ENCODE measurements at regions not wholly inside any gene's neighbourhood (a gene's known extent, or its start where the extent isn't known, plus 50 kb on each side); places are given as distances from the start of the nearest gene placed in this dataset.

GRCh38 chr7:97495487-97495886, 236.4 kb upstream of the TAC1 start:
- Mint-ChIP-seq H3K36me3 (ENCODE audit: low read depth, unreplicated experiment) (no peaks in the 10 kb centered on the region), H3K27ac (ENCODE audit: unreplicated experiment) (no peak overlapping the region), H3K4me1 (ENCODE audit: unreplicated experiment) (no peaks in the 10 kb centered on the region), H3K4me3 (ENCODE audit: unreplicated experiment) (no peak overlapping the region), H3K27me3 (ENCODE audit: unreplicated experiment) (peaks cover 5% of the 10 kb centered on the region), H3K9me3 (ENCODE audit: unreplicated experiment) (no peaks in the 10 kb centered on the region)
- TF ChIP-seq, protein P1, sequence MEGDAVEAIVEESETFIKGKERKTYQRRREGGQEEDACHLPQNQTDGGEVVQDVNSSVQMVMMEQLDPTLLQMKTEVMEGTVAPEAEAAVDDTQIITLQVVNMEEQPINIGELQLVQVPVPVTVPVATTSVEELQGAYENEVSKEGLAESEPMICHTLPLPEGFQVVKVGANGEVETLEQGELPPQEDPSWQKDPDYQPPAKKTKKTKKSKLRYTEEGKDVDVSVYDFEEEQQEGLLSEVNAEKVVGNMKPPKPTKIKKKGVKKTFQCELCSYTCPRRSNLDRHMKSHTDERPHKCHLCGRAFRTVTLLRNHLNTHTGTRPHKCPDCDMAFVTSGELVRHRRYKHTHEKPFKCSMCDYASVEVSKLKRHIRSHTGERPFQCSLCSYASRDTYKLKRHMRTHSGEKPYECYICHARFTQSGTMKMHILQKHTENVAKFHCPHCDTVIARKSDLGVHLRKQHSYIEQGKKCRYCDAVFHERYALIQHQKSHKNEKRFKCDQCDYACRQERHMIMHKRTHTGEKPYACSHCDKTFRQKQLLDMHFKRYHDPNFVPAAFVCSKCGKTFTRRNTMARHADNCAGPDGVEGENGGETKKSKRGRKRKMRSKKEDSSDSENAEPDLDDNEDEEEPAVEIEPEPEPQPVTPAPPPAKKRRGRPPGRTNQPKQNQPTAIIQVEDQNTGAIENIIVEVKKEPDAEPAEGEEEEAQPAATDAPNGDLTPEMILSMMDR (IDR thresholded peaks at IDR 0.05; ENCODE audit: unreplicated experiment) = no peak
- no peak for DNase-seq (ENCODE audit: low spot score)

DNA sequence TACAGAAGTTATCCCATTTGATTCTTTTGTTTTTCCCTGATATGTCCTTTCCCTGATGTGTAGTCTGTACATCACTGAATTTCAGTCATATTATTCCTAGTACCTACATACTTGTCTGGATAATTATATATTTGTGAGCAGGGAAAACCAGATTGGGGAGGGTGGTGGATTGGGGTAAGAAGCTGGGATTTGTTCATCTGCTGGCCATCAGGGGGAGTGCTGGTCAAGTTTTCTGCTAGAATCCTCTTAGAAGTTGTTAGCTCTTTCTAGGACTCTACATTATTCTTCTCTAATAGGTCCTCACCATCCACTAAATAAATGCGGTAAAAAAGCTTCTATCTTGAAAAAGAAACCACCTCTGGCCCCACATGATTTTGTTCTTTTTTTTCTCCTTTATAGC, 232.7 kb upstream of the TAC1 start:
- no peak overlapping the region for H3K27ac Mint-ChIP-seq (ENCODE audit: unreplicated experiment)
- no peaks in the 10 kb centered on the region for H3K36me3 Mint-ChIP-seq (ENCODE audit: low read depth, unreplicated experiment)
- H3K27me3 Mint-ChIP-seq (ENCODE audit: unreplicated experiment) = peaks cover 3% of the 10 kb centered on the region
- H3K4me3 Mint-ChIP-seq (ENCODE audit: unreplicated experiment) = no peak overlapping the region
- H3K4me1 Mint-ChIP-seq (ENCODE audit: unreplicated experiment) = no peaks in the 10 kb centered on the region
- TF ChIP-seq, protein P1 (IDR thresholded peaks at IDR 0.05; ENCODE audit: unreplicated experiment) = peak; percentile 46
- DNase-seq (ENCODE audit: low spot score) = peak; percentile 42
- no peaks in the 10 kb centered on the region for H3K9me3 Mint-ChIP-seq (ENCODE audit: unreplicated experiment)

- Mint-ChIP-seq H3K4me1 (ENCODE audit: unreplicated experiment) (no peaks in the 10 kb centered on the region), H3K9me3 (ENCODE audit: unreplicated experiment) (no peaks in the 10 kb centered on the region), H3K27me3 (ENCODE audit: unreplicated experiment) (peaks cover 3% of the 10 kb centered on the region), H3K27ac (ENCODE audit: unreplicated experiment) (no peak overlapping the region), H3K36me3 (ENCODE audit: low read depth, unreplicated experiment) (no peaks in the 10 kb centered on the region), H3K4me3 (ENCODE audit: unreplicated experiment) (no peak overlapping the region)
- TF ChIP-seq, protein P1 (IDR thresholded peaks at IDR 0.05; ENCODE audit: unreplicated experiment) = no peak
- DNase-seq (ENCODE audit: low spot score) = no peak
Observed at GRCh38 chr7:97503367-97504094, 228.4 kb upstream of the TAC1 start.

GRCh38 chr7:97506728-97507127, 225.2 kb upstream of the TAC1 start:
- Mint-ChIP-seq H3K4me1 (ENCODE audit: unreplicated experiment) (no peaks in the 10 kb centered on the region), H3K27ac (ENCODE audit: unreplicated experiment) (no peak overlapping the region), H3K27me3 (ENCODE audit: unreplicated experiment) (no peaks in the 10 kb centered on the region), H3K9me3 (ENCODE audit: unreplicated experiment) (no peaks in the 10 kb centered on the region), H3K36me3 (ENCODE audit: low read depth, unreplicated experiment) (no peaks in the 10 kb centered on the region), H3K4me3 (ENCODE audit: unreplicated experiment) (no peak overlapping the region)
- no peak for DNase-seq (ENCODE audit: low spot score)
- TF ChIP-seq, protein P1 (IDR thresholded peaks at IDR 0.05; ENCODE audit: unreplicated experiment) = no peak

GRCh38 chr7:97512441-97513207, 219.3 kb upstream of the TAC1 start:
- DNase-seq (ENCODE audit: low spot score) = no peak
- no peak overlapping the region for H3K4me3 Mint-ChIP-seq (ENCODE audit: unreplicated experiment)
- no peaks in the 10 kb centered on the region for H3K9me3 Mint-ChIP-seq (ENCODE audit: unreplicated experiment)
- H3K27me3 Mint-ChIP-seq (ENCODE audit: unreplicated experiment) = no peaks in the 10 kb centered on the region
- TF ChIP-seq, protein P1 (IDR thresholded peaks at IDR 0.05; ENCODE audit: unreplicated experiment) = no peak
- H3K36me3 Mint-ChIP-seq (ENCODE audit: low read depth, unreplicated experiment) = no peaks in the 10 kb centered on the region
- no peak overlapping the region for H3K27ac Mint-ChIP-seq (ENCODE audit: unreplicated experiment)
- peaks cover 2% of the 10 kb centered on the region for H3K4me1 Mint-ChIP-seq (ENCODE audit: unreplicated experiment)
